HEK293 (cell line): ENCODE measurements at regions not wholly inside any gene's neighbourhood (a gene's known extent, or its start where the extent isn't known, plus 50 kb on each side); places are given as distances from the start of the nearest gene placed in this dataset.

Source experiments
- SALL2 ChIP-seq: fragments of 450-650 bp; formaldehyde crosslinking; IDR thresholded peaks from 2 replicates; pipeline ENCODE4 v1.5.0; 2017; ENCODE audit warnings: missing biosample characterization, mild to moderate bottlenecking, missing genetic modification characterization, borderline replicate concordance
- ZNF121 ChIP-seq: fragments of 450-650 bp; formaldehyde crosslinking; IDR thresholded peaks from 2 replicates; pipeline ENCODE4 v1.5.1; 2016; ENCODE audit warnings: missing biosample characterization, missing genetic modification characterization
- TF ChIP-seq, protein P1 (sequence below): fragments of 450-650 bp; formaldehyde crosslinking; IDR thresholded peaks from 2 replicates; pipeline ENCODE4 v1.5.1; 2016; ENCODE audit warnings: missing biosample characterization, missing genetic modification characterization

GRCh38 chr14:30159374-30159773, 231.7 kb upstream of the PRKD1 start:
- TF ChIP-seq, protein P1, sequence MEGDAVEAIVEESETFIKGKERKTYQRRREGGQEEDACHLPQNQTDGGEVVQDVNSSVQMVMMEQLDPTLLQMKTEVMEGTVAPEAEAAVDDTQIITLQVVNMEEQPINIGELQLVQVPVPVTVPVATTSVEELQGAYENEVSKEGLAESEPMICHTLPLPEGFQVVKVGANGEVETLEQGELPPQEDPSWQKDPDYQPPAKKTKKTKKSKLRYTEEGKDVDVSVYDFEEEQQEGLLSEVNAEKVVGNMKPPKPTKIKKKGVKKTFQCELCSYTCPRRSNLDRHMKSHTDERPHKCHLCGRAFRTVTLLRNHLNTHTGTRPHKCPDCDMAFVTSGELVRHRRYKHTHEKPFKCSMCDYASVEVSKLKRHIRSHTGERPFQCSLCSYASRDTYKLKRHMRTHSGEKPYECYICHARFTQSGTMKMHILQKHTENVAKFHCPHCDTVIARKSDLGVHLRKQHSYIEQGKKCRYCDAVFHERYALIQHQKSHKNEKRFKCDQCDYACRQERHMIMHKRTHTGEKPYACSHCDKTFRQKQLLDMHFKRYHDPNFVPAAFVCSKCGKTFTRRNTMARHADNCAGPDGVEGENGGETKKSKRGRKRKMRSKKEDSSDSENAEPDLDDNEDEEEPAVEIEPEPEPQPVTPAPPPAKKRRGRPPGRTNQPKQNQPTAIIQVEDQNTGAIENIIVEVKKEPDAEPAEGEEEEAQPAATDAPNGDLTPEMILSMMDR (tag by site-specific recombination), result no peak
- TF ChIP-seq ZNF121 (tag by site-specific recombination) (no peak), SALL2 (tag by site-specific recombination) (no peak)
